Activated CD8-positive, alpha-beta memory T cell treated with anti-CD3 and anti-CD28 coated beads, Interleukin-2, amount 50 U/mL, for 4 hours (primary cell): ENCODE measurements at regions not wholly inside any gene's neighbourhood (a gene's known extent, or its start where the extent isn't known, plus 50 kb on each side); places are given as distances from the start of the nearest gene placed in this dataset.
"Not testable (repeated sequence)": the region's sequence is repeated elsewhere in the genome, so short reads cannot be mapped to it uniquely, and the experiment has no call there.

Experiments
- DNase-seq: peaks from one replicate; pipeline ENCODE4 v3.0.0-alpha.2; 2020

- no peak for DNase-seq
These were observed 830.8 kb downstream of the LUZP2 start for GRCh38 chr11:25327656-25328055.

GRCh38 chr11:25339281-25339680 is 842.4 kb downstream of the LUZP2 start:
- DNase-seq = no peak

GRCh38 chr11:25349537-25349936 is 852.7 kb downstream of the LUZP2 start:
- DNase-seq = no peak

- DNase-seq = no peak
These were observed 854.3 kb downstream of the LUZP2 start for GRCh38 chr11:25350899-25351803.

GRCh38 chr11:25357133-25357532 is 860.3 kb downstream of the LUZP2 start:
- DNase-seq = no peak

- no peak for DNase-seq
These were observed 880.6 kb downstream of the LUZP2 start for GRCh38 chr11:25377466-25377865.

- DNase-seq = no peak
These were observed 900.0 kb downstream of the LUZP2 start for GRCh38 chr11:25396847-25397246.

- no peak for DNase-seq
These were observed 911.3 kb downstream of the LUZP2 start for GRCh38 chr11:25408146-25408545.

- DNase-seq = no peak
These were observed 916.1 kb upstream of the ANO3 start for GRCh38 chr11:25415793-25416192.

- no peak for DNase-seq
These were observed 908.3 kb upstream of the ANO3 start for GRCh38 chr11:25423436-25424199.

- no peak for DNase-seq
These were observed 899.6 kb upstream of the ANO3 start for GRCh38 chr11:25432376-25432775.

GRCh38 chr11:25435197-25435596 is 896.7 kb upstream of the ANO3 start:
- DNase-seq = no peak

GRCh38 chr11:25436326-25436725 is 895.6 kb upstream of the ANO3 start:
- DNase-seq = no peak

GRCh38 chr11:25441421-25441820 is 890.5 kb upstream of the ANO3 start:
- DNase-seq = no peak

- DNase-seq = no peak
These were observed 882.8 kb upstream of the ANO3 start for GRCh38 chr11:25449091-25449490.

- no peak for DNase-seq
These were observed 878.5 kb upstream of the ANO3 start for GRCh38 chr11:25453471-25453870.

- DNase-seq = no peak
These were observed 875.7 kb upstream of the ANO3 start for GRCh38 chr11:25456211-25456610.

GRCh38 chr11:25483915-25484635 is 847.9 kb upstream of the ANO3 start:
- DNase-seq = no peak

- DNase-seq = no peak
These were observed 846.6 kb upstream of the ANO3 start for GRCh38 chr11:25485315-25485714.

GRCh38 chr11:25486338-25486737 is 845.6 kb upstream of the ANO3 start:
- not testable (repeated sequence) for DNase-seq

GRCh38 chr11:25488176-25488575 is 843.8 kb upstream of the ANO3 start:
- not testable (repeated sequence) for DNase-seq

- not testable (repeated sequence) for DNase-seq
These were observed 830.5 kb upstream of the ANO3 start for GRCh38 chr11:25501426-25501825.

GRCh38 chr11:25515576-25515975 is 816.4 kb upstream of the ANO3 start:
- no peak for DNase-seq
